Progenitor cell of endocrine pancreas (in vitro differentiated cells): ENCODE measurements at regions not wholly inside any gene's neighbourhood (a gene's known extent, or its start where the extent isn't known, plus 50 kb on each side); places are given as distances from the start of the nearest gene placed in this dataset.

Source experiments
- DNase-seq: peaks from one replicate; pipeline ENCODE4 v3.0.0; 2021; ENCODE audit warnings: low spot score; ENCODE audit not compliant: unreplicated experiment
- H3K27ac Mint-ChIP-seq: 2 replicates; pipeline ENCODE4 v1.8.0; 2021; ENCODE audit warnings: mild to moderate bottlenecking, moderate library complexity, mixed read lengths
- H3K27me3 Mint-ChIP-seq: 2 replicates; pipeline ENCODE4 v1.8.0; 2021; ENCODE audit warnings: mixed read lengths
- H3K36me3 Mint-ChIP-seq: 2 replicates; pipeline ENCODE4 v1.8.0; 2022; ENCODE audit warnings: mixed read lengths; ENCODE audit not compliant: insufficient read depth
- H3K4me1 Mint-ChIP-seq: 2 replicates; pipeline ENCODE4 v1.8.0; 2021; ENCODE audit warnings: low read depth, mixed read lengths
- H3K4me3 Mint-ChIP-seq: 2 replicates; pipeline ENCODE4 v1.8.0; 2021; ENCODE audit warnings: low read depth, mild to moderate bottlenecking, moderate library complexity, mixed read lengths
- H3K9me3 Mint-ChIP-seq: 2 replicates; pipeline ENCODE4 v1.8.0; 2021; ENCODE audit warnings: low read depth, mixed read lengths
- CTCF ChIP-seq: fragments of 200-600 bp; sonication (generic); IDR thresholded peaks from one replicate; pipeline ENCODE4 v1.5.0; 2021; ENCODE audit warnings: antibody characterized with exemption, mild to moderate bottlenecking; ENCODE audit not compliant: unreplicated experiment

- H3K27ac Mint-ChIP-seq, result no peak overlapping the region
Measured at GRCh38 chr2:19120941-19121750, 237.3 kb downstream of the OSR1 start.

GRCh38 chr2:19120181-19120580 lies 238.2 kb downstream of the OSR1 start:
- peaks cover 5% of the 10 kb centered on the region for H3K27me3 Mint-ChIP-seq
- peaks cover 11% of the 10 kb centered on the region for H3K9me3 Mint-ChIP-seq
- H3K4me3 Mint-ChIP-seq, result no peak overlapping the region
- H3K4me1 Mint-ChIP-seq, result no peaks in the 10 kb centered on the region
- no peak for TF ChIP-seq CTCF
- no peak for DNase-seq
- H3K27ac Mint-ChIP-seq, result no peak overlapping the region
- peaks cover 4% of the 10 kb centered on the region for H3K36me3 Mint-ChIP-seq

More at GRCh38 chr2:19120941-19121750, 237.3 kb downstream of the OSR1 start:
- H3K27me3 Mint-ChIP-seq, result peaks cover 5% of the 10 kb centered on the region
- no peak overlapping the region for H3K4me3 Mint-ChIP-seq
- no peak for TF ChIP-seq CTCF
- H3K4me1 Mint-ChIP-seq, result peaks cover 4% of the 10 kb centered on the region
- no peak for DNase-seq
- peaks cover 4% of the 10 kb centered on the region for H3K36me3 Mint-ChIP-seq
- H3K9me3 Mint-ChIP-seq, result peaks cover 11% of the 10 kb centered on the region

- Mint-ChIP-seq H3K36me3 (peaks cover 4% of the 10 kb centered on the region), H3K4me3 (no peak overlapping the region), H3K27me3 (peaks cover 3% of the 10 kb centered on the region), H3K27ac (no peak overlapping the region), H3K4me1 (no peaks in the 10 kb centered on the region), H3K9me3 (peaks cover 11% of the 10 kb centered on the region)
- no peak for DNase-seq
- TF ChIP-seq CTCF, result no peak
Measured at GRCh38 chr2:19119326-19120001, 239.0 kb downstream of the OSR1 start.

GRCh38 chr2:19116918-19117317 lies 241.5 kb downstream of the OSR1 start:
- Mint-ChIP-seq H3K36me3 (peaks cover 4% of the 10 kb centered on the region), H3K4me3 (no peak overlapping the region), H3K27me3 (no peaks in the 10 kb centered on the region), H3K27ac (no peak overlapping the region), H3K9me3 (peaks cover 11% of the 10 kb centered on the region), H3K4me1 (no peaks in the 10 kb centered on the region)
- TF ChIP-seq CTCF, result no peak
- no peak for DNase-seq

GRCh38 chr2:19114754-19115231 lies 243.6 kb downstream of the OSR1 start:
- Mint-ChIP-seq H3K27me3 (no peaks in the 10 kb centered on the region), H3K27ac (no peak overlapping the region), H3K36me3 (peaks cover 4% of the 10 kb centered on the region)

More at GRCh38 chr2:19114754-19115231, 243.6 kb downstream of the OSR1 start:
- H3K4me1 Mint-ChIP-seq, result no peaks in the 10 kb centered on the region
- TF ChIP-seq CTCF, result no peak
- H3K9me3 Mint-ChIP-seq, result peaks cover 11% of the 10 kb centered on the region
- no peak for DNase-seq
- no peak overlapping the region for H3K4me3 Mint-ChIP-seq
